ENCODE measurements at regions not wholly inside any gene's neighbourhood (a gene's known extent, or its start where the extent isn't known, plus 50 kb on each side); places are given as distances from the start of the nearest gene placed in this dataset.

DNA sequence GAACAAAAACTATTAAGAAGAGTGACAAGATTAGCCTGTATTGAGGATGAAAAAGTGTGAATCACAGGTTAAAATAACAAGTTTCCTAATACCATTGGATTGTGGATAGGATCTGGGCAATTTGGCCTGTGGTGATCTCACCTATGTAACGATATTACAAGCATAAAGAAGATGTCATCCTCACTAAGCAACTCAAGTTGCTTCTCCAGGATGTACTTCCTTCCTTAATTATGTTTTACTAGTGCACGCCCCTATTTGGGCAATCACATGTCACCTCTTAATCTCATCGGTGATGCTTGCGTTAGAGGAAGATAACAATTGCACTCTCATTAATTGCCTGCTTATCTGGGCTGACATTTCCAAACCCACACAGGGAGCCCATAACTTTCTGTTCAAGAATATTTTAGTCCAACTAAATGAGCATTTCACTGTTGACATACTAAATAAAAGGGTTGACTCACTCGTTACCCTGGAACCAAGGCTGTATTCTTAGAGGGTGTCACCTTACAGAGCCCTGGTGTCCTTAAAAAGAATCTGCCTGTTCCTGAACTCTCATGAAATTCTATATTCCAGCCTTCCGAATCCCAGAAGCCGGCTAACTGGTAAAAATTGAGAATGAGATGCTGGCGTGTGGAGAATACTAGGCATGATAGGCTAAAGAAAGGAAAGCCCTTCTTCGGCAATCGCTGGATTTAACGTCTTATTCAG, 88.2 kb upstream of the ATXN1 start:
- no peaks in the 10 kb centered on the region for H3K27me3 ChIP-seq (ENCODE audit: insufficient read depth)
- H3K9me3 Mint-ChIP-seq = no peaks in the 10 kb centered on the region
- peak overlapping the region; percentile 96 for H2AFZ ChIP-seq
- H3K4me2 ChIP-seq = no peak overlapping the region
- DNase-seq (ENCODE audit: low spot score) = no peak
- H3K27ac Mint-ChIP-seq = no peak overlapping the region
- H3K9me2 ChIP-seq (ENCODE audit: insufficient read depth) = peaks cover 5% of the 10 kb centered on the region; the same call in 1 of the 2 replicates
- no peaks in the 10 kb centered on the region for H3K36me3 Mint-ChIP-seq (ENCODE audit: low read depth)
- peaks cover 14% of the 10 kb centered on the region; the same call in 2 of the 3 replicates for H3K4me1 Mint-ChIP-seq
- H4K20me1 ChIP-seq (replicated peaks; ENCODE audit: insufficient read depth) = no peaks in the 10 kb centered on the region
- ATAC-seq = peak; percentile 45
- peaks cover 13% of the 10 kb centered on the region for H3K4me1 ChIP-seq (ENCODE audit: insufficient read depth)
- no peaks in the 10 kb centered on the region for H3K36me3 ChIP-seq (ENCODE audit: insufficient read depth)
- 0 out of 2 replicates have a peak overlapping the region, but pooled peaks have one; percentile 56 for H3K27ac ChIP-seq (ENCODE audit: low read depth)
- H3K27me3 Mint-ChIP-seq (ENCODE audit: insufficient read depth, low read depth, poor library complexity) = no peaks in the 10 kb centered on the region
- no peaks in the 10 kb centered on the region for H3K79me2 ChIP-seq (replicated peaks; ENCODE audit: insufficient read depth)
- no peaks in the 10 kb centered on the region for H3F3A ChIP-seq (replicated peaks; ENCODE audit: low read depth)
- H3K4me3 ChIP-seq = no peak overlapping the region
- no peak for TF ChIP-seq ETS1 (IDR thresholded peaks at IDR 0.05)
- TF ChIP-seq ZNF114 (CRISPR knock-in tag; IDR thresholded peaks at IDR 0.05) = no peak
- TF ChIP-seq EZH2 (IDR thresholded peaks at IDR 0.05; ENCODE audit: low read depth, unreplicated experiment) = no peak
- no peak for TF ChIP-seq JUNB (IDR thresholded peaks at IDR 0.05; ENCODE audit: unreplicated experiment)
- no peak for TF ChIP-seq STAT1 (IDR thresholded peaks at IDR 0.05; ENCODE audit: unreplicated experiment)
- TF ChIP-seq, protein P1, sequence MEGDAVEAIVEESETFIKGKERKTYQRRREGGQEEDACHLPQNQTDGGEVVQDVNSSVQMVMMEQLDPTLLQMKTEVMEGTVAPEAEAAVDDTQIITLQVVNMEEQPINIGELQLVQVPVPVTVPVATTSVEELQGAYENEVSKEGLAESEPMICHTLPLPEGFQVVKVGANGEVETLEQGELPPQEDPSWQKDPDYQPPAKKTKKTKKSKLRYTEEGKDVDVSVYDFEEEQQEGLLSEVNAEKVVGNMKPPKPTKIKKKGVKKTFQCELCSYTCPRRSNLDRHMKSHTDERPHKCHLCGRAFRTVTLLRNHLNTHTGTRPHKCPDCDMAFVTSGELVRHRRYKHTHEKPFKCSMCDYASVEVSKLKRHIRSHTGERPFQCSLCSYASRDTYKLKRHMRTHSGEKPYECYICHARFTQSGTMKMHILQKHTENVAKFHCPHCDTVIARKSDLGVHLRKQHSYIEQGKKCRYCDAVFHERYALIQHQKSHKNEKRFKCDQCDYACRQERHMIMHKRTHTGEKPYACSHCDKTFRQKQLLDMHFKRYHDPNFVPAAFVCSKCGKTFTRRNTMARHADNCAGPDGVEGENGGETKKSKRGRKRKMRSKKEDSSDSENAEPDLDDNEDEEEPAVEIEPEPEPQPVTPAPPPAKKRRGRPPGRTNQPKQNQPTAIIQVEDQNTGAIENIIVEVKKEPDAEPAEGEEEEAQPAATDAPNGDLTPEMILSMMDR (conservative IDR thresholded peaks at IDR 0.05; ENCODE audit: low read depth in 2 of 2) = no peak
- TF ChIP-seq EZH2phosphoT487 (IDR thresholded peaks at IDR 0.05; ENCODE audit: unreplicated experiment) = no peak
- no peak for TF ChIP-seq NANOG (IDR thresholded peaks at IDR 0.05; ENCODE audit: borderline replicate concordance)
- TF ChIP-seq POLR2AphosphoS5 (IDR thresholded peaks at IDR 0.05; ENCODE audit: low read depth) = no peak
- TF ChIP-seq ZNF331 (CRISPR knock-in tag; IDR thresholded peaks at IDR 0.05; ENCODE audit: low read depth) = no peak
- TF ChIP-seq, protein P2, sequence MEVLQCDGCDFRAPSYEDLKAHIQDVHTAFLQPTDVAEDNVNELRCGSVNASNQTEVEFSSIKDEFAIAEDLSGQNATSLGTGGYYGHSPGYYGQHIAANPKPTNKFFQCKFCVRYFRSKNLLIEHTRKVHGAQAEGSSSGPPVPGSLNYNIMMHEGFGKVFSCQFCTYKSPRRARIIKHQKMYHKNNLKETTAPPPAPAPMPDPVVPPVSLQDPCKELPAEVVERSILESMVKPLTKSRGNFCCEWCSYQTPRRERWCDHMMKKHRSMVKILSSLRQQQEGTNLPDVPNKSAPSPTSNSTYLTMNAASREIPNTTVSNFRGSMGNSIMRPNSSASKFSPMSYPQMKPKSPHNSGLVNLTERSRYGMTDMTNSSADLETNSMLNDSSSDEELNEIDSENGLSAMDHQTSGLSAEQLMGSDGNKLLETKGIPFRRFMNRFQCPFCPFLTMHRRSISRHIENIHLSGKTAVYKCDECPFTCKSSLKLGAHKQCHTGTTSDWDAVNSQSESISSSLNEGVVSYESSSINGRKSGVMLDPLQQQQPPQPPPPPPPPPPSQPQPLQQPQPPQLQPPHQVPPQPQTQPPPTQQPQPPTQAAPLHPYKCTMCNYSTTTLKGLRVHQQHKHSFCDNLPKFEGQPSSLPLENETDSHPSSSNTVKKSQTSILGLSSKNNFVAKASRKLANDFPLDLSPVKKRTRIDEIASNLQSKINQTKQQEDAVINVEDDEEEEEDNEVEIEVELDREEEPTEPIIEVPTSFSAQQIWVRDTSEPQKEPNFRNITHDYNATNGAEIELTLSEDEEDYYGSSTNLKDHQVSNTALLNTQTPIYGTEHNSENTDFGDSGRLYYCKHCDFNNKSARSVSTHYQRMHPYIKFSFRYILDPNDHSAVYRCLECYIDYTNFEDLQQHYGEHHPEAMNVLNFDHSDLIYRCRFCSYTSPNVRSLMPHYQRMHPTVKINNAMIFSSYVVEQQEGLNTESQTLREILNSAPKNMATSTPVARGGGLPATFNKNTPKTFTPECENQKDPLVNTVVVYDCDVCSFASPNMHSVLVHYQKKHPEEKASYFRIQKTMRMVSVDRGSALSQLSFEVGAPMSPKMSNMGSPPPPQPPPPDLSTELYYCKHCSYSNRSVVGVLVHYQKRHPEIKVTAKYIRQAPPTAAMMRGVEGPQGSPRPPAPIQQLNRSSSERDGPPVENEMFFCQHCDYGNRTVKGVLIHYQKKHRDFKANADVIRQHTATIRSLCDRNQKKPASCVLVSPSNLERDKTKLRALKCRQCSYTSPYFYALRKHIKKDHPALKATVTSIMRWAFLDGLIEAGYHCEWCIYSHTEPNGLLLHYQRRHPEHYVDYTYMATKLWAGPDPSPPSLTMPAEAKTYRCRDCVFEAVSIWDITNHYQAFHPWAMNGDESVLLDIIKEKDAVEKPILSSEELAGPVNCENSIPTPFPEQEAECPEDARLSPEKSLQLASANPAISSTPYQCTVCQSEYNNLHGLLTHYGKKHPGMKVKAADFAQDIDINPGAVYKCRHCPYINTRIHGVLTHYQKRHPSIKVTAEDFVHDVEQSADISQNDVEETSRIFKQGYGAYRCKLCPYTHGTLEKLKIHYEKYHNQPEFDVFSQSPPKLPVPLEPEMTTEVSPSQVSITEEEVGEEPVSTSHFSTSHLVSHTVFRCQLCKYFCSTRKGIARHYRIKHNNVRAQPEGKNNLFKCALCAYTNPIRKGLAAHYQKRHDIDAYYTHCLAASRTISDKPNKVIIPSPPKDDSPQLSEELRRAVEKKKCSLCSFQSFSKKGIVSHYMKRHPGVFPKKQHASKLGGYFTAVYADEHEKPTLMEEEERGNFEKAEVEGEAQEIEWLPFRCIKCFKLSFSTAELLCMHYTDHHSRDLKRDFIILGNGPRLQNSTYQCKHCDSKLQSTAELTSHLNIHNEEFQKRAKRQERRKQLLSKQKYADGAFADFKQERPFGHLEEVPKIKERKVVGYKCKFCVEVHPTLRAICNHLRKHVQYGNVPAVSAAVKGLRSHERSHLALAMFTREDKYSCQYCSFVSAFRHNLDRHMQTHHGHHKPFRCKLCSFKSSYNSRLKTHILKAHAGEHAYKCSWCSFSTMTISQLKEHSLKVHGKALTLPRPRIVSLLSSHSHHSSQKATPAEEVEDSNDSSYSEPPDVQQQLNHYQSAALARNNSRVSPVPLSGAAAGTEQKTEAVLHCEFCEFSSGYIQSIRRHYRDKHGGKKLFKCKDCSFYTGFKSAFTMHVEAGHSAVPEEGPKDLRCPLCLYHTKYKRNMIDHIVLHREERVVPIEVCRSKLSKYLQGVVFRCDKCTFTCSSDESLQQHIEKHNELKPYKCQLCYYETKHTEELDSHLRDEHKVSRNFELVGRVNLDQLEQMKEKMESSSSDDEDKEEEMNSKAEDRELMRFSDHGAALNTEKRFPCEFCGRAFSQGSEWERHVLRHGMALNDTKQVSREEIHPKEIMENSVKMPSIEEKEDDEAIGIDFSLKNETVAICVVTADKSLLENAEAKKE (CRISPR knock-in tag; IDR thresholded peaks at IDR 0.05) = no peak
- no peak for TF ChIP-seq REST (IDR thresholded peaks at IDR 0.05; ENCODE audit: unreplicated experiment)
- TF ChIP-seq CREB1 (CRISPR knock-in tag; IDR thresholded peaks at IDR 0.05; ENCODE audit: low read depth) = no peak
- H3K4me3 Mint-ChIP-seq = no peak overlapping the region

All from GM23338 (cell line).